ENCODE measurements at regions not wholly inside any gene's neighbourhood (a gene's known extent, or its start where the extent isn't known, plus 50 kb on each side); places are given as distances from the start of the nearest gene placed in this dataset.

DNA sequence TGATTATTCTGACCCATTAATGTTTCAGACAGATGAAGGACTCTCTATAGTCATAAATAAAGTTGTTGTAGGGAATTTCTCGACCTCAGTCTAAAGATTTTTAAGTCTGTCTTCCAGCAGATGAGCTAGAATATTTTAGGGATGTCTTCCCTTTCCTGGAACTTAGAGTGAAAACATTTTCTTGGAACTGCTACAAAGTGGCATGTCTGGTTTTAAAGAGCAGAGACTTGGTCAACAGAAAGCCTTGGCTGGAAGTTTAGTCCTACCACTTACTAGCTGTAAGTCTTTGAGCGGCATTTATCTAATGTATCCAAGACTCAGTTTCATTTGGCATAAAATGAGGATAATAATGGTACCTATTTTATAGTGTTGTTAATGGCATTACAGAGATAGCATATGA lies 120.0 kb upstream of the TGFBR2 start:
- TF ChIP-seq EZH2 (IDR thresholded peaks at IDR 0.05; ENCODE audit: low read length): no peak
- TF ChIP-seq, protein P1, sequence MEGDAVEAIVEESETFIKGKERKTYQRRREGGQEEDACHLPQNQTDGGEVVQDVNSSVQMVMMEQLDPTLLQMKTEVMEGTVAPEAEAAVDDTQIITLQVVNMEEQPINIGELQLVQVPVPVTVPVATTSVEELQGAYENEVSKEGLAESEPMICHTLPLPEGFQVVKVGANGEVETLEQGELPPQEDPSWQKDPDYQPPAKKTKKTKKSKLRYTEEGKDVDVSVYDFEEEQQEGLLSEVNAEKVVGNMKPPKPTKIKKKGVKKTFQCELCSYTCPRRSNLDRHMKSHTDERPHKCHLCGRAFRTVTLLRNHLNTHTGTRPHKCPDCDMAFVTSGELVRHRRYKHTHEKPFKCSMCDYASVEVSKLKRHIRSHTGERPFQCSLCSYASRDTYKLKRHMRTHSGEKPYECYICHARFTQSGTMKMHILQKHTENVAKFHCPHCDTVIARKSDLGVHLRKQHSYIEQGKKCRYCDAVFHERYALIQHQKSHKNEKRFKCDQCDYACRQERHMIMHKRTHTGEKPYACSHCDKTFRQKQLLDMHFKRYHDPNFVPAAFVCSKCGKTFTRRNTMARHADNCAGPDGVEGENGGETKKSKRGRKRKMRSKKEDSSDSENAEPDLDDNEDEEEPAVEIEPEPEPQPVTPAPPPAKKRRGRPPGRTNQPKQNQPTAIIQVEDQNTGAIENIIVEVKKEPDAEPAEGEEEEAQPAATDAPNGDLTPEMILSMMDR (optimal IDR thresholded peaks at IDR 0.05 in 1 of 3, IDR thresholded peaks at IDR 0.05 in 1 of 3, conservative IDR thresholded peaks at IDR 0.05 in 1 of 3; ENCODE audit: extremely low read depth in 1 of 3, insufficient read depth in 2 of 3, low read length in 3 of 3): no peak
- Histone ChIP-seq H3K9ac (ENCODE audit: control insufficient read depth, extremely low read depth, insufficient read depth, low read length) (no peak overlapping the region), H3K9me3 (ENCODE audit: control insufficient read depth, low read depth, low read length) (no peaks in the 10 kb centered on the region), H3K36me3 (ENCODE audit: control insufficient read depth in 2 of 2, extremely low read depth in 1 of 2, insufficient read depth in 2 of 2, low read length in 2 of 2) (no peaks in the 10 kb centered on the region), H4K20me1 (ENCODE audit: control insufficient read depth, extremely low read depth, insufficient read depth, low read length) (no peaks in the 10 kb centered on the region), H3K9me1 (ENCODE audit: control insufficient read depth, extremely low read depth, insufficient read depth, low read length) (no peaks in the 10 kb centered on the region), H3K27ac (ENCODE audit: control insufficient read depth, insufficient read depth, low read length) (no peak overlapping the region), H3K27me3 (ENCODE audit: control insufficient read depth, extremely low read depth, insufficient read depth, low read length) (no peaks in the 10 kb centered on the region), H3K79me2 (ENCODE audit: control insufficient read depth, insufficient read depth, low read length) (no peaks in the 10 kb centered on the region), H3K4me1 (ENCODE audit: control insufficient read depth, extremely low read depth, insufficient read depth, low read length) (no peaks in the 10 kb centered on the region), H3K4me2 (ENCODE audit: control insufficient read depth, extremely low read depth, insufficient read depth, low read depth, low read length) (no peak overlapping the region), H3K4me3 (ENCODE audit: control insufficient read depth in 2 of 3, extremely low read depth in 1 of 3, insufficient read depth in 2 of 3, low read depth in 1 of 3, low read length in 3 of 3) (no peak overlapping the region), H2AFZ (ENCODE audit: control insufficient read depth, low read length) (no peak overlapping the region)
- DNase-seq (ENCODE audit: low read depth, low spot score) (no peak), FAIRE-seq (no peak)
- dilution Hi-C loops (cut with MboI; ENCODE audit: extremely low pct_ligation_motif_present, low sequenced_read_pairs): no loop called here

DNA sequence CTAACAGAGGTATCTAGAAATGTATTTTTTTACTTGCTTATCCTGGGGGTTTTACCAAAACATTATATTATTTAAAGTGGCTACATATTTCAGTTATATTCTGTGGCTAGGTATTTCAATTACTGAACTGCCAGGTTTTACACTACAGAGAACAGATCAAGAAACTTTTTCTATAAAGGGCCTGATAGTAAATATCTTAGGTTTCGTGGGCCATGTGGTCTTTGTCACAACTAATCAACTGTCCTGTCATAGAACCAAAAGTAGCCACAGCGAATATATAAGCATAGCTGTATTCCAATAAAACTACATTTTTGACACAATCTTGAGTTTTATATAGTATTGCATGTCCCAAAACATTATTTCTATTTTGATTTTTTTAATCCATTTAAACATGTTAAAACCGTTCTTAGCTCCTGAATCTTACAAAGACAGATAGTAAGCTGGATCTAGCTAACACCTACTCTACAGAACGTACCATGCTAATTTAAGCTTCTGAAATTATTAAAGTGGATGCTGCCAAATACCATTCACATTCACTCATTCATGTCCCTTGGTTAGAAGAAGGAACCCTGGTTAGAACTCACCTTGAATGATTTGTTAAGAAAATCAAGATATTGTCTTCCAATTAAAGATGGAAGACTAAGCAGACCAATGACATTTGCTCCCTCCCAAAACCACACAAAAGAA lies 118.2 kb upstream of the TGFBR2 start:
- FAIRE-seq (no peak), DNase-seq (ENCODE audit: low read depth, low spot score) (no peak)
- Histone ChIP-seq H3K9me3 (ENCODE audit: control insufficient read depth, low read depth, low read length) (no peaks in the 10 kb centered on the region), H2AFZ (ENCODE audit: control insufficient read depth, low read length) (no peak overlapping the region), H3K79me2 (ENCODE audit: control insufficient read depth, insufficient read depth, low read length) (no peaks in the 10 kb centered on the region), H3K4me1 (ENCODE audit: control insufficient read depth, extremely low read depth, insufficient read depth, low read length) (no peaks in the 10 kb centered on the region), H4K20me1 (ENCODE audit: control insufficient read depth, extremely low read depth, insufficient read depth, low read length) (no peaks in the 10 kb centered on the region), H3K27ac (ENCODE audit: control insufficient read depth, insufficient read depth, low read length) (no peak overlapping the region), H3K9me1 (ENCODE audit: control insufficient read depth, extremely low read depth, insufficient read depth, low read length) (no peaks in the 10 kb centered on the region), H3K9ac (ENCODE audit: control insufficient read depth, extremely low read depth, insufficient read depth, low read length) (no peak overlapping the region), H3K4me2 (ENCODE audit: control insufficient read depth, extremely low read depth, insufficient read depth, low read depth, low read length) (no peak overlapping the region), H3K27me3 (ENCODE audit: control insufficient read depth, extremely low read depth, insufficient read depth, low read length) (no peaks in the 10 kb centered on the region), H3K36me3 (ENCODE audit: control insufficient read depth in 2 of 2, extremely low read depth in 1 of 2, insufficient read depth in 2 of 2, low read length in 2 of 2) (no peaks in the 10 kb centered on the region), H3K4me3 (ENCODE audit: control insufficient read depth in 2 of 3, extremely low read depth in 1 of 3, insufficient read depth in 2 of 3, low read depth in 1 of 3, low read length in 3 of 3) (no peak overlapping the region)
- dilution Hi-C loops (cut with MboI; ENCODE audit: extremely low pct_ligation_motif_present, low sequenced_read_pairs): no loop called here
- TF ChIP-seq, protein P1 (optimal IDR thresholded peaks at IDR 0.05 in 1 of 3, IDR thresholded peaks at IDR 0.05 in 1 of 3, conservative IDR thresholded peaks at IDR 0.05 in 1 of 3; ENCODE audit: extremely low read depth in 1 of 3, insufficient read depth in 2 of 3, low read length in 3 of 3): no peak
- no peak for TF ChIP-seq EZH2 (IDR thresholded peaks at IDR 0.05; ENCODE audit: low read length)
